ENCODE measurements at regions not wholly inside any gene's neighbourhood (a gene's known extent, or its start where the extent isn't known, plus 50 kb on each side); places are given as distances from the start of the nearest gene placed in this dataset.
A peak's percentile ranks its signal among the peaks of the same experiment; 100 is the strongest.

DNA sequence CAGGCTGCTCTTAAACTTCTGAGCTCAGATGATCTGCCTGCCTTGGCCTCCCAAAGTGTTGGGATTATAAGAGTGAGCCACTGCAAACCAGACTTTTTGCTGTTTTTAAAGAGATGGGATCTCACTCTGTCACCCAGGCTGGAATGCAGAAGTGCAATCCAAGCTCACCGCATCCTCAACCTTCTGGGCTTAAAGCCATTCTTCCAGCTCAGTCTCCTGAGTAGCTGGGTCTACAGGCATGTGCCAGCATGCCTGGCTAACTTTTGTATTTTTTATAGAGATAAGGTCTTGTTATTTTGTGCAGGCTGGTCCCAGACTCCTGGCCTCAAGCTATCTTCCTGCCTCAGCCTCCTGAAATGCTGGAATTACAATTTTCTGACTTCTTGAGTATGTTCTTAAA is 1211.6 kb downstream of the CDY2B start:
- no peak overlapping the region for H3K4me3 Mint-ChIP-seq
- Histone ChIP-seq H3K36me3 (replicated peaks in 1 of 2; ENCODE audit: control extremely low read depth in 1 of 2, control insufficient read depth in 1 of 2, extremely low read depth in 1 of 2, insufficient read depth in 2 of 2, low read length in 1 of 2) (no peaks in the 10 kb centered on the region), H3K27me3 (replicated peaks in 1 of 4; ENCODE audit: control extremely low read depth in 1 of 4, control insufficient read depth in 3 of 4, insufficient read depth in 4 of 4, low read length in 3 of 4) (no peaks in the 10 kb centered on the region), H4K20me1 (ENCODE audit: control insufficient read depth, insufficient read depth, low read length, poor library complexity, severe bottlenecking) (no peaks in the 10 kb centered on the region), H3K4me1 (ENCODE audit: control insufficient read depth in 2 of 2, insufficient read depth in 2 of 2, low read length in 2 of 2) (no peaks in the 10 kb centered on the region), H3K27ac (ENCODE audit: low read length in 2 of 2) (no peak overlapping the region), H3K9ac (ENCODE audit: low read length) (no peak overlapping the region), H3K79me2 (ENCODE audit: control insufficient read depth, insufficient read depth, low read length) (no peaks in the 10 kb centered on the region), H2AFZ (ENCODE audit: insufficient read depth, low read depth, low read length, poor library complexity, severe bottlenecking) (no peak overlapping the region), H3K4me3 (ENCODE audit: control extremely low read depth in 1 of 5, extremely low read depth in 1 of 5, insufficient read depth in 1 of 5, low read depth in 2 of 5, low read length in 4 of 5) (no peak overlapping the region), H3K9me3 (ENCODE audit: control extremely low read depth in 1 of 3, control insufficient read depth in 2 of 3, insufficient read depth in 1 of 3, low read length in 2 of 3) (no peaks in the 10 kb centered on the region), H3K4me2 (replicated peaks; ENCODE audit: low read depth, low read length, poor library complexity, severe bottlenecking) (no peak overlapping the region)
- DNase-seq (no peak), ATAC-seq (ENCODE audit: low read depth) (no peak)
- no peaks in the 10 kb centered on the region for H3K9me3 Mint-ChIP-seq (ENCODE audit: insufficient read depth)
- H3K27ac Mint-ChIP-seq = no peak overlapping the region
- intact Hi-C loops (cut with micrococcal nuclease) = no loop called here
- POLR2A ChIA-PET = no interaction called here
- H3K4me1 Mint-ChIP-seq = peaks cover 2% of the 10 kb centered on the region
- CTCF ChIA-PET = no interaction called here
- TF ChIP-seq EZH2 (IDR thresholded peaks at IDR 0.05; ENCODE audit: borderline replicate concordance, insufficient read depth, low read depth, low read length, poor library complexity, severe bottlenecking) (no peak), CTCF (IDR thresholded peaks at IDR 0.05) (no peak)
- WGBS (ENCODE audit: insufficient coverage) = 100% methylated on average over 1 of the region's 1 CpG
- no peaks in the 10 kb centered on the region for H3K27me3 Mint-ChIP-seq

DNA sequence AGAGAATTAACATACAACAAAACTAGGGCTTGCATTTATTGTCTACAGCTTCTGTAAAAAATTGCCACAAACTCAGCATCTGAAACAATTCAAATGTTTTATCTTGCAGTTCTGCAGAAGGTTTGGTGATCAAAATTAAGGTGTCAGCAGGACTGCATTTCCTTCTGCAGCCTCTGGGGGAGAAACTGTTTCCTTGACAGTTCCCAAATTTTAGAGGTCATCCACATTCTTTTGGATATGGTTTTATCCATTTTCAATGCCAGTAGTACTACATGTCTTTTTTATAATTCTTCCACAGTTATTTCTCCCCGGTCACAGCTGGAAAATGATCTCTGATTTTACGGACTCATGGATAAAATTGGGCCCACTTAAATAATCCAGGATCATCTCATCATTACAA is 1217.3 kb downstream of the CDY2B start:
- no peak overlapping the region for H3K4me2 ChIP-seq (replicated peaks; ENCODE audit: low read depth, low read length, poor library complexity, severe bottlenecking)
- H3K9me3 Mint-ChIP-seq (ENCODE audit: insufficient read depth) = no peaks in the 10 kb centered on the region
- WGBS (ENCODE audit: insufficient coverage) = 79% methylated on average over 2 of the region's 2 CpGs
- H2AFZ ChIP-seq (ENCODE audit: insufficient read depth, low read depth, low read length, poor library complexity, severe bottlenecking) = no peak overlapping the region
- no peaks in the 10 kb centered on the region for H3K79me2 ChIP-seq (ENCODE audit: control insufficient read depth, insufficient read depth, low read length)
- CTCF ChIA-PET = no interaction called here
- no peak overlapping the region for H3K27ac ChIP-seq (ENCODE audit: low read length in 2 of 2)
- no peak overlapping the region for H3K4me3 Mint-ChIP-seq
- no peak for DNase-seq
- POLR2A ChIA-PET = no interaction called here
- H3K27ac Mint-ChIP-seq = no peak overlapping the region
- intact Hi-C loops (cut with micrococcal nuclease) = no loop called here
- no peaks in the 10 kb centered on the region for H4K20me1 ChIP-seq (ENCODE audit: control insufficient read depth, insufficient read depth, low read length, poor library complexity, severe bottlenecking)
- no peak for TF ChIP-seq EZH2 (IDR thresholded peaks at IDR 0.05; ENCODE audit: borderline replicate concordance, insufficient read depth, low read depth, low read length, poor library complexity, severe bottlenecking)
- peak; percentile 34 for TF ChIP-seq CTCF (IDR thresholded peaks at IDR 0.05)
- ATAC-seq (ENCODE audit: low read depth) = no peak
- no peaks in the 10 kb centered on the region for H3K27me3 ChIP-seq (replicated peaks in 1 of 4; ENCODE audit: control extremely low read depth in 1 of 4, control insufficient read depth in 3 of 4, insufficient read depth in 4 of 4, low read length in 3 of 4)
- no peaks in the 10 kb centered on the region for H3K4me1 ChIP-seq (ENCODE audit: control insufficient read depth in 2 of 2, insufficient read depth in 2 of 2, low read length in 2 of 2)
- H3K36me3 ChIP-seq (replicated peaks in 1 of 2; ENCODE audit: control extremely low read depth in 1 of 2, control insufficient read depth in 1 of 2, extremely low read depth in 1 of 2, insufficient read depth in 2 of 2, low read length in 1 of 2) = no peaks in the 10 kb centered on the region
- H3K9ac ChIP-seq (ENCODE audit: low read length) = no peak overlapping the region
- no peaks in the 10 kb centered on the region for H3K4me1 Mint-ChIP-seq
- no peak overlapping the region for H3K4me3 ChIP-seq (ENCODE audit: control extremely low read depth in 1 of 5, extremely low read depth in 1 of 5, insufficient read depth in 1 of 5, low read depth in 2 of 5, low read length in 4 of 5)
- no peaks in the 10 kb centered on the region for H3K9me3 ChIP-seq (ENCODE audit: control extremely low read depth in 1 of 3, control insufficient read depth in 2 of 3, insufficient read depth in 1 of 3, low read length in 2 of 3)
- H3K27me3 Mint-ChIP-seq = no peaks in the 10 kb centered on the region
